PFSK-1 (cell line): ENCODE measurements at regions not wholly inside any gene's neighbourhood (a gene's known extent, or its start where the extent isn't known, plus 50 kb on each side); places are given as distances from the start of the nearest gene placed in this dataset.

Experiments used
- FOXP2 ChIP-seq: optimal IDR thresholded peaks from 2 replicates; pipeline ENCODE3; 2011; ENCODE audit warnings: borderline replicate concordance, control low read depth, inconsistent platforms; ENCODE audit not compliant: insufficient read depth; ENCODE audit errors: extremely low read length, extremely low read depth
- POLR2AphosphoS5 ChIP-seq: IDR thresholded peaks from 2 replicates; pipeline ENCODE4 v1.6.1; 2012; ENCODE audit warnings: low read depth, mild to moderate bottlenecking, control low read depth, low read length, moderate library complexity
- SIN3A ChIP-seq: IDR thresholded peaks from 2 replicates; pipeline ENCODE4 v1.6.1; 2012; ENCODE audit warnings: mild to moderate bottlenecking, low read length, moderate library complexity, borderline replicate concordance; ENCODE audit not compliant: insufficient read depth
- TAF1 ChIP-seq: IDR thresholded peaks from 2 replicates; pipeline ENCODE4 v1.6.1; 2012; ENCODE audit warnings: low read length, control low read depth, borderline replicate concordance; ENCODE audit not compliant: insufficient read depth
- TF ChIP-seq, protein P1 (sequence below), 2 experiments: IDR thresholded peaks; 2 replicates each; pipeline versions ENCODE4 v1.6.1 to v1.8.0; 2011 to 2012; ENCODE audit warnings: low read depth in 2 of 2, low read length in 2 of 2, control low read depth in 1 of 2, inconsistent platforms in 1 of 2, mild to moderate bottlenecking in 1 of 2, moderate library complexity in 1 of 2; ENCODE audit not compliant: insufficient read depth in 1 of 2

DNA sequence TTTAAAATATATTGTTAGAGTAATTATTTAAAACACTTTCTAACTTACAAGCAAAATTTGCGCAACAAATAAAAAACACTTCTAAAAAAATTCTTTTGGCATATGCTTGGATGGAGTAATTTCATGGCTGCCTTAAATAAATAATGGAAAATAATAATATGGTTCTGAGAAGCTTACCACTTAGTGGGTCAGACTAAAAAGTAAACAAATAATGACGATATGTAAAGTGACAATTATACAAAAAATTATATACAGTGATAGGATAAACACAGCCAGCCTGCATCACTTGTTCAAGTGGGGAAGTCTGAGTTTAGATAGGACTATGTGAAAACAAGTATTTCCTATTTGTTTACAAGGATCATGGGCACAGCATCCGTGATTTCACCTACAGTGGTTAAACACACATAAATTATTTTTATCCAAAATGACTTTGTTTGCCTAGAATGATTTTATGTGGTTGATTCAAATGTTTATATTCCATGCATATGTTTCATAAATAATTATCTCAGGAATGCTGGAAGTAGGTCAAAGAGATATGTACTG is 141.7 kb upstream of the SEMA3D start:
- TF ChIP-seq FOXP2, result no peak
- TF ChIP-seq, protein P1, sequence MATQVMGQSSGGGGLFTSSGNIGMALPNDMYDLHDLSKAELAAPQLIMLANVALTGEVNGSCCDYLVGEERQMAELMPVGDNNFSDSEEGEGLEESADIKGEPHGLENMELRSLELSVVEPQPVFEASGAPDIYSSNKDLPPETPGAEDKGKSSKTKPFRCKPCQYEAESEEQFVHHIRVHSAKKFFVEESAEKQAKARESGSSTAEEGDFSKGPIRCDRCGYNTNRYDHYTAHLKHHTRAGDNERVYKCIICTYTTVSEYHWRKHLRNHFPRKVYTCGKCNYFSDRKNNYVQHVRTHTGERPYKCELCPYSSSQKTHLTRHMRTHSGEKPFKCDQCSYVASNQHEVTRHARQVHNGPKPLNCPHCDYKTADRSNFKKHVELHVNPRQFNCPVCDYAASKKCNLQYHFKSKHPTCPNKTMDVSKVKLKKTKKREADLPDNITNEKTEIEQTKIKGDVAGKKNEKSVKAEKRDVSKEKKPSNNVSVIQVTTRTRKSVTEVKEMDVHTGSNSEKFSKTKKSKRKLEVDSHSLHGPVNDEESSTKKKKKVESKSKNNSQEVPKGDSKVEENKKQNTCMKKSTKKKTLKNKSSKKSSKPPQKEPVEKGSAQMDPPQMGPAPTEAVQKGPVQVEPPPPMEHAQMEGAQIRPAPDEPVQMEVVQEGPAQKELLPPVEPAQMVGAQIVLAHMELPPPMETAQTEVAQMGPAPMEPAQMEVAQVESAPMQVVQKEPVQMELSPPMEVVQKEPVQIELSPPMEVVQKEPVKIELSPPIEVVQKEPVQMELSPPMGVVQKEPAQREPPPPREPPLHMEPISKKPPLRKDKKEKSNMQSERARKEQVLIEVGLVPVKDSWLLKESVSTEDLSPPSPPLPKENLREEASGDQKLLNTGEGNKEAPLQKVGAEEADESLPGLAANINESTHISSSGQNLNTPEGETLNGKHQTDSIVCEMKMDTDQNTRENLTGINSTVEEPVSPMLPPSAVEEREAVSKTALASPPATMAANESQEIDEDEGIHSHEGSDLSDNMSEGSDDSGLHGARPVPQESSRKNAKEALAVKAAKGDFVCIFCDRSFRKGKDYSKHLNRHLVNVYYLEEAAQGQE (IDR thresholded peaks at IDR 0.05; ENCODE audit: insufficient read depth in 1 of 2, low read depth in 2 of 2, low read length in 2 of 2), result no peak
- no peak for TF ChIP-seq TAF1
- no peak for TF ChIP-seq POLR2AphosphoS5
- no peak for TF ChIP-seq SIN3A

DNA sequence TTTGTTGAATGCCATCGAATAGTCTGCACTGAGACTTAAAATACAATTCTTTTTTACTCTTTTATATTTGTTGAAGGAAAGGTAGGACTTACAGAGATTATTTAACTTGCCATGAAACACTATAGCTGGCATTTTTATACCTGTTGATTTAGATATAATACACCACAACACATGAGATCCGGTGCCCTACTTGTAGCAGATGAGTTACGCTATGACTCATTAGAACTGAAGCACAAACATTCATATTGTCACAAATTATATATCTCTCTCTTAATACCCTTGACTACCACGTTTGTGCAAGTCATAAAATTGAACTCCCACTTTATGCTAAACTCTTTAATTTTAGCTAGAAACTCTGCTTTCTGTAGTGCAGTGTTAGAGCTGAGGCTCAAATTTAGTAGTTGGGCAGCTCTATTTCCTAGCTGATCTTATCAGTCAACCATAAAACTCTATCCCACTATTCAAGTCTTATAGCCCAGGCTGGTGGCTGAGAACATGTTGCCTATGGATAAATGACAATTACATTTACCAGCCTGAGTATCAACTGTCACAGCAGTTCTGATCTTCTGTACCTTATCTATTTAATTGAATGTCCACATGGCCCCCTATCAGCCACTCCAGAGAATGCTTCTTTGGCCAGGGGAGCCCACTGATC is 137.4 kb upstream of the SEMA3D start:
- TF ChIP-seq FOXP2 (no peak), POLR2AphosphoS5 (no peak)

DNA sequence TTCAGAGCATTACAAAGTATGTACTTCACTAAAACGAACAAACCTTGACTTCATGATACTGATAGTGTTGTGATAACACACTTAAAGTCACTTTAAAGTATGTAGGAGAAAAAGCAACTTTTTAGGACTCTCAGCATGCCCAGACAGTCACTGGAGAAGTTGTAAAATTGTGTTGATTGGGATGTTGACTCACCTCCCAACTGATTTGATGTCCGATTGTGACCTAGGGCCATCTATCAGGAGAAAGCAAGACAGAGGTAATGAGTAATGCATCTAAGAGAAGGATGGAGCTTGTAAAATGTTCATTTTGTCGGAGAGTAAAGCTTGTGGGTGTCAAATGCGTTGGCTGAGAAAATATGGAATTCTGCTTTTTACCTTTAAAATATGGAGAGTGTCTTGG is 135.4 kb upstream of the SEMA3D start:
- TF ChIP-seq SIN3A (no peak), FOXP2 (no peak), TAF1 (no peak), POLR2AphosphoS5 (no peak)
- TF ChIP-seq, protein P1 (IDR thresholded peaks at IDR 0.05; ENCODE audit: insufficient read depth in 1 of 2, low read depth in 2 of 2, low read length in 2 of 2), result no peak

GRCh38 chr7:85320699-85321476 is 134.0 kb upstream of the SEMA3D start:
- TF ChIP-seq FOXP2, result no peak
- TF ChIP-seq POLR2AphosphoS5, result no peak
- no peak for TF ChIP-seq TAF1
- no peak for TF ChIP-seq SIN3A
- TF ChIP-seq, protein P1 (IDR thresholded peaks at IDR 0.05; ENCODE audit: insufficient read depth in 1 of 2, low read depth in 2 of 2, low read length in 2 of 2), result no peak

DNA sequence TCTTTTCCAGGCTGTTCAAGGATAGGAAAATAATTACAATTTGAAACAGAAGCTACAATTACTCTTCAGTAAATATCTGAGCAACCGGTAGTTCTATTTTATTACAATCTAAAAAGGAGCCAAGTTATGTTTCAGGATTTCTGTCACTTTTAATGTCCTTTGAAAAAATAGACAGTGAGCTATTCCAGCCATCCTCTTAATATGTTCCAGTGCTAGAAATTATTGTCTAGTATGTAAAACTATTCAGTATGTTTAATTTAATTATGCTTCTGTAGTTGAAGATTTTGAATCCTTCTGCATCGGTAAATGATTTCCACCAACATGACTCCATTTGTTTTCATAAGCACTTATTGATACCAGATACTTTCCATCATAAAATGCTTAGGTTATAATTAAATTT is 129.6 kb upstream of the SEMA3D start:
- TF ChIP-seq SIN3A (no peak), TAF1 (no peak), FOXP2 (no peak), POLR2AphosphoS5 (no peak)
- TF ChIP-seq, protein P1 (IDR thresholded peaks at IDR 0.05; ENCODE audit: insufficient read depth in 1 of 2, low read depth in 2 of 2, low read length in 2 of 2), result no peak
